Bronchial epithelial cell (primary cell): ENCODE measurements at regions not wholly inside any gene's neighbourhood (a gene's known extent, or its start where the extent isn't known, plus 50 kb on each side); places are given as distances from the start of the nearest gene placed in this dataset.

Experiments
- DNase-seq: peaks from one replicate; pipeline ENCODE4 v3.0.0-alpha.2; 2010; ENCODE audit warnings: low read depth
- FAIRE-seq: peaks from 2 replicates; lab custom pipeline; 2011; peaks lifted over from hg19 to GRCh38; lab: Jason Lieb, UNC
- H3K27me3 ChIP-seq: 2 replicates; pipeline ENCODE4 v1.5.1; 2011; ENCODE audit warnings: low read length; ENCODE audit not compliant: control insufficient read depth, insufficient read depth
- H3K36me3 ChIP-seq: 2 replicates; pipeline ENCODE4 v1.5.1; 2011; ENCODE audit warnings: low read length; ENCODE audit not compliant: control insufficient read depth, insufficient read depth
- H3K4me3 ChIP-seq: 2 replicates; pipeline ENCODE4 v1.5.1; 2011; ENCODE audit warnings: mild to moderate bottlenecking, low read depth, low read length, control low read depth
- TF ChIP-seq, protein P1 (sequence below): IDR thresholded peaks from 2 replicates; pipeline ENCODE4 v1.5.1; 2011; ENCODE audit warnings: mild to moderate bottlenecking, moderate library complexity, low read length, control low read depth, inconsistent platforms; ENCODE audit not compliant: insufficient read depth, severe bottlenecking

DNA sequence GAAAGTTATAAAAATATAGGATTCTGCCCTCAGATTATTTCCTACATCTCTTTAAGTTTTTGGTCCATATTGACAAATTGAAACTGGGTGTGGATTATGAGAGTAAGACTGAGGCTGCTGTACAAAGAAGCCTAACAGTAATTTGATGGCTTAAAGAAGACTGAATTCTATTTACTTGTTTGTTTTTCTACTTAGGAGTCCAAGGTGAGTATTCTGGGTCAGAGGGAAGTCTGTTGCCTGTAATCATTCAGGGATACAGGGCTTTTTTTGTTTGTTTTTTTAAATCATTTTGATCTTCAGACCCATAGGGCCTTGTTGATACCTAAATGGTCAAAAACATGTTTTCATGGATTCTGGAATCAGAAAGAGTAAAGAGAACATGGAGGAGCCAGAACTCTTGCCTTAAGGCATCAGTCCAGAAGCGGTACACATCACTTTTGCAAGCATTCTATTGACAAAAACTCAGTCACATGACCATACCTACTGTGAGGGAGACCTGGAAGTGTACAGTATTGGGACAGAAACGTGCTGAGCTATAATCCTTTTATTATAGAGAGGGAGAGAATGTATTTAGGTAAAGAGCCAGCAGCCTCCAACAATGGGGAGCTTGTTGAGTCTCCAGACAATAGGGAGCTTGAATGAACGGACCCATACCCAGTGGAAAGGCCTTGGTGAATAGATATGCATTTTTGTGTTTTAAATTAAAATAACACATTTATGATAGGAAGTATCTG is 102.7 kb downstream of the LRRC70 start:
- FAIRE-seq (no peak), DNase-seq (no peak)
- Histone ChIP-seq H3K27me3 (no peaks in the 10 kb centered on the region), H3K4me3 (no peak overlapping the region), H3K36me3 (no peaks in the 10 kb centered on the region)
- TF ChIP-seq, protein P1, sequence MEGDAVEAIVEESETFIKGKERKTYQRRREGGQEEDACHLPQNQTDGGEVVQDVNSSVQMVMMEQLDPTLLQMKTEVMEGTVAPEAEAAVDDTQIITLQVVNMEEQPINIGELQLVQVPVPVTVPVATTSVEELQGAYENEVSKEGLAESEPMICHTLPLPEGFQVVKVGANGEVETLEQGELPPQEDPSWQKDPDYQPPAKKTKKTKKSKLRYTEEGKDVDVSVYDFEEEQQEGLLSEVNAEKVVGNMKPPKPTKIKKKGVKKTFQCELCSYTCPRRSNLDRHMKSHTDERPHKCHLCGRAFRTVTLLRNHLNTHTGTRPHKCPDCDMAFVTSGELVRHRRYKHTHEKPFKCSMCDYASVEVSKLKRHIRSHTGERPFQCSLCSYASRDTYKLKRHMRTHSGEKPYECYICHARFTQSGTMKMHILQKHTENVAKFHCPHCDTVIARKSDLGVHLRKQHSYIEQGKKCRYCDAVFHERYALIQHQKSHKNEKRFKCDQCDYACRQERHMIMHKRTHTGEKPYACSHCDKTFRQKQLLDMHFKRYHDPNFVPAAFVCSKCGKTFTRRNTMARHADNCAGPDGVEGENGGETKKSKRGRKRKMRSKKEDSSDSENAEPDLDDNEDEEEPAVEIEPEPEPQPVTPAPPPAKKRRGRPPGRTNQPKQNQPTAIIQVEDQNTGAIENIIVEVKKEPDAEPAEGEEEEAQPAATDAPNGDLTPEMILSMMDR: no peak

GRCh38 chr5:62680121-62680520 is 101.5 kb downstream of the LRRC70 start:
- Histone ChIP-seq H3K27me3 (no peaks in the 10 kb centered on the region), H3K4me3 (no peak overlapping the region), H3K36me3 (no peaks in the 10 kb centered on the region)
- DNase-seq (no peak), FAIRE-seq (no peak)
- TF ChIP-seq, protein P1: no peak
